ENCODE measurements at regions not wholly inside any gene's neighbourhood (a gene's known extent, or its start where the extent isn't known, plus 50 kb on each side); places are given as distances from the start of the nearest gene placed in this dataset.
"Not testable (repeated sequence)": the region's sequence is repeated elsewhere in the genome, so short reads cannot be mapped to it uniquely, and the experiment has no call there.

DNA sequence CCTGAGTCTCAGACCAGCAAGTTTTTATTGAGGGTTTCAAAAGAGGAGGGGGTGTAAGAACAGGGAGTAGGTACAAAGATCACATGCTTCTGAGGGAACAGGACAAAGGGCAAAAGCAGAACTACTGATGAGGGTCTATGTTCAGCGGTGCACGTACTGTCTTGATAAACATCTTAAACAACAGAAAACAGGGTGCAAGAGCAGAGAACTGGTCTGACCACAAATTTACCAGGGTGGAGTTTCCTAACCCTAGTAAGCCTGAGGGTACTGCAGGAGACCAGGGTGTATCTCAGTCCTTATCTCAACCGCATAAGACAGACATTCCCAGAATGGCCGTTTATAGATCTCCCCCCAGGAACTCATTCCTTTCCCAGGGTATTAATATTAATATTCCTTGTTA lies 69.6 kb downstream of the TNFAIP2 start:
- H4K91ac ChIP-seq (replicated peaks; ENCODE audit: insufficient read length, low read length); H3K27ac ChIP-seq (ENCODE audit: low read depth, low read length); H3K9me3 ChIP-seq (ENCODE audit: insufficient read depth in 2 of 2, low read depth in 1 of 2, low read length in 1 of 2); H2BK20ac ChIP-seq (ENCODE audit: low read length); H2AFZ ChIP-seq (ENCODE audit: low read length); H3K23ac ChIP-seq (ENCODE audit: insufficient read length); H4K5ac ChIP-seq (ENCODE audit: insufficient read length, low read depth, low read length); H3K4ac ChIP-seq (replicated peaks; ENCODE audit: insufficient read length, low read depth, low read length); H4K8ac ChIP-seq (ENCODE audit: extremely low read depth, insufficient read depth, low read length); H3K23me2 ChIP-seq (ENCODE audit: low read depth, low read length); H2BK5ac ChIP-seq (ENCODE audit: low read depth, low read length); H3K56ac ChIP-seq (replicated peaks; ENCODE audit: insufficient read length, low read depth, low read length); H3K79me1 ChIP-seq (ENCODE audit: low read depth, low read length); H2BK15ac ChIP-seq (ENCODE audit: low read length); H3K9ac ChIP-seq (replicated peaks in 1 of 4; ENCODE audit: extremely low read depth in 1 of 4, low read depth in 3 of 4, low read length in 3 of 4); FAIRE-seq; H3K4me2 ChIP-seq (ENCODE audit: insufficient read depth in 1 of 2, low read depth in 2 of 2, low read length in 2 of 2); H4K20me1 ChIP-seq (replicated peaks in 1 of 2; ENCODE audit: control insufficient read depth in 1 of 2, insufficient read depth in 2 of 2, low read length in 2 of 2); H2AK5ac ChIP-seq (ENCODE audit: low read depth, low read length); H3K36me3 ChIP-seq (ENCODE audit: control insufficient read depth in 2 of 4, insufficient read depth in 4 of 4, low read length in 3 of 4); H3K79me2 ChIP-seq (ENCODE audit: control insufficient read depth in 1 of 2, insufficient read depth in 2 of 2, low read length in 2 of 2); H3K4me3 ChIP-seq (ENCODE audit: extremely low read depth in 1 of 4, insufficient read depth in 2 of 4, low read depth in 3 of 4, low read length in 4 of 4); H3K18ac ChIP-seq (ENCODE audit: extremely low read depth, low read length); DNase-seq (ENCODE audit: low read depth in 1 of 2, low spot score in 2 of 2); H3K14ac ChIP-seq (ENCODE audit: insufficient read length); H2BK12ac ChIP-seq (ENCODE audit: low read depth, low read length); H3K4me1 ChIP-seq (replicated peaks in 1 of 4; ENCODE audit: control insufficient read depth in 3 of 4, insufficient read depth in 4 of 4, low read length in 3 of 4); H2BK120ac ChIP-seq (replicated peaks; ENCODE audit: low read depth, low read length): not testable (repeated sequence)
- peaks cover 1 to 22% (median 18%) of the 10 kb centered on the region in 4 experiments for H3K27me3 ChIP-seq (replicated peaks in 1 of 4; ENCODE audit: control insufficient read depth in 3 of 4, extremely low read depth in 1 of 4, insufficient read depth in 3 of 4, low read length in 3 of 4)
- CTCF ChIA-PET (ENCODE audit: partially characterized antibody) = interaction anchor here (2.9 kb wide), 1 partner anchor 99 kb away, joined by 7 read pairs; no protein-coding TSS in a partner anchor
- POLR2A ChIA-PET (ENCODE audit: partially characterized antibody) = interaction anchor here (0.9 kb wide), 1 partner anchor 32 kb away, joined by 3 read pairs; no protein-coding TSS in a partner anchor
- 95% methylated on average over 4 of the region's 4 CpGs; no CpG with 5 or more reads in 1 of the 2 experiments for WGBS, 2 experiments (ENCODE audit: extremely low coverage in 1 of 2, insufficient coverage in 1 of 2, insufficient read length in 1 of 2, insufficient replicate concordance in 2 of 2, low coverage in 1 of 2, low lambda C conversion rate in 2 of 2, missing lambda C conversion rate in 1 of 2)

DNA sequence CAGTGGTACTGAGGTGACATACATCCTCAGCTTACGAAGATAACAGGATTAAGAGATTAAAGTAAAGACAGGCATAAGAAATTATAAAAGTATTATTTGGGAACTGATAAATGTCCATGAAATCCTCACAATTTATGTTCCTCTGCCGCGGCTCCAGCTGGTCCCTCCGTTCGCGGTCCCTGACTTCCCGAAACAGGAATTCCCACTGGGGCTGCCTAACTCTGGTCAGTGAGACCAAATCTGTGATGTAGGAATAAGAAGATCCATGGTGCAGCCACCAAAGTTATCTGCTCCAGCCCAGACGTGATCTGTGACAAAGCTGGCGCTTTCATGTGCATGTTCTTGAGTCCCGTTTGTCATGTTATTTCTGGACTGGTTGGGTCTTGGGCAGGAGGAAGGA lies 70.2 kb downstream of the TNFAIP2 start:
- H3K79me2 ChIP-seq (ENCODE audit: control insufficient read depth in 1 of 2, insufficient read depth in 2 of 2, low read length in 2 of 2); FAIRE-seq: not testable (repeated sequence)
- WGBS, 2 experiments (ENCODE audit: extremely low coverage in 1 of 2, insufficient coverage in 1 of 2, insufficient read length in 1 of 2, insufficient replicate concordance in 2 of 2, low coverage in 1 of 2, low lambda C conversion rate in 2 of 2, missing lambda C conversion rate in 1 of 2) = 91% methylated on average over 10 of the region's 10 CpGs; no CpG with 5 or more reads in 1 of the 2 experiments

More for the DNA sequence above, 70.2 kb downstream of the TNFAIP2 start:
- H3K4me3 ChIP-seq (ENCODE audit: extremely low read depth in 1 of 4, insufficient read depth in 2 of 4, low read depth in 3 of 4, low read length in 4 of 4); H2BK12ac ChIP-seq (ENCODE audit: low read depth, low read length); H2BK5ac ChIP-seq (ENCODE audit: low read depth, low read length); H3K23ac ChIP-seq (ENCODE audit: insufficient read length); H2BK120ac ChIP-seq (replicated peaks; ENCODE audit: low read depth, low read length); H3K27ac ChIP-seq (ENCODE audit: low read depth, low read length); H4K5ac ChIP-seq (ENCODE audit: insufficient read length, low read depth, low read length); H2BK15ac ChIP-seq (ENCODE audit: low read length); H3K36me3 ChIP-seq (ENCODE audit: control insufficient read depth in 2 of 4, insufficient read depth in 4 of 4, low read length in 3 of 4); H3K23me2 ChIP-seq (ENCODE audit: low read depth, low read length); H2AFZ ChIP-seq (ENCODE audit: low read length); H3K4ac ChIP-seq (replicated peaks; ENCODE audit: insufficient read length, low read depth, low read length); H4K91ac ChIP-seq (replicated peaks; ENCODE audit: insufficient read length, low read length); H3K18ac ChIP-seq (ENCODE audit: extremely low read depth, low read length); H4K20me1 ChIP-seq (replicated peaks in 1 of 2; ENCODE audit: control insufficient read depth in 1 of 2, insufficient read depth in 2 of 2, low read length in 2 of 2); H3K9me3 ChIP-seq (ENCODE audit: insufficient read depth in 2 of 2, low read depth in 1 of 2, low read length in 1 of 2); H3K4me2 ChIP-seq (ENCODE audit: insufficient read depth in 1 of 2, low read depth in 2 of 2, low read length in 2 of 2); H3K79me1 ChIP-seq (ENCODE audit: low read depth, low read length); H4K8ac ChIP-seq (ENCODE audit: extremely low read depth, insufficient read depth, low read length); POLR2A ChIA-PET (ENCODE audit: partially characterized antibody); H2AK5ac ChIP-seq (ENCODE audit: low read depth, low read length); H3K9ac ChIP-seq (replicated peaks in 1 of 4; ENCODE audit: extremely low read depth in 1 of 4, low read depth in 3 of 4, low read length in 3 of 4); H3K4me1 ChIP-seq (replicated peaks in 1 of 4; ENCODE audit: control insufficient read depth in 3 of 4, insufficient read depth in 4 of 4, low read length in 3 of 4); H3K56ac ChIP-seq (replicated peaks; ENCODE audit: insufficient read length, low read depth, low read length); H2BK20ac ChIP-seq (ENCODE audit: low read length); H3K14ac ChIP-seq (ENCODE audit: insufficient read length); DNase-seq (ENCODE audit: low read depth in 1 of 2, low spot score in 2 of 2): not testable (repeated sequence)
- peaks cover 1 to 18% (median 13%) of the 10 kb centered on the region in 4 experiments for H3K27me3 ChIP-seq (replicated peaks in 1 of 4; ENCODE audit: control insufficient read depth in 3 of 4, extremely low read depth in 1 of 4, insufficient read depth in 3 of 4, low read length in 3 of 4)
- CTCF ChIA-PET (ENCODE audit: partially characterized antibody) = interaction anchor here (1.0 kb wide), 1 partner anchor 9 kb away, joined by 3 read pairs; no protein-coding TSS in a partner anchor
